ENCODE measurements at regions not wholly inside any gene's neighbourhood (a gene's known extent, or its start where the extent isn't known, plus 50 kb on each side); places are given as distances from the start of the nearest gene placed in this dataset.

DNA sequence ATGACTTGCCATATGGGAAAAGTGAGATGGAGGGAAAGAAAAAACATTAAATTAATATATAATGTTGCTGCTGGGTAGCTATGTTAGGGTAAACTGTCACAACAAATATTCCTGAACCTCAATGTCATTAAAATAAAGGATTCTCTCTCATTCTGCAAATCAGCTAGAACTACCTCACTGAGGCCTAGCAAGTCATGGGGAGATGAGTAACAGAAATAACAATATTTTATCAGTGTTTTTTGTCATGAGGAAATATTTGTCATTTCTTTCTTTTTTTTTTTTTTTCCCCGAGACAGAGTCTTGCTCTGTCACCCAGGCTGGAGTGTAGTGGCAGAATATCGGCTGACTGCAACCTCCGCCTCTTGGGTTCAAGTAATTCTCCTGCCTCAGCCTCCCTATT lies 1282.3 kb upstream of the NRXN1 start:
- no peak for TF ChIP-seq POLR2A (IDR thresholded peaks at IDR 0.05)
- TF ChIP-seq, protein P1, sequence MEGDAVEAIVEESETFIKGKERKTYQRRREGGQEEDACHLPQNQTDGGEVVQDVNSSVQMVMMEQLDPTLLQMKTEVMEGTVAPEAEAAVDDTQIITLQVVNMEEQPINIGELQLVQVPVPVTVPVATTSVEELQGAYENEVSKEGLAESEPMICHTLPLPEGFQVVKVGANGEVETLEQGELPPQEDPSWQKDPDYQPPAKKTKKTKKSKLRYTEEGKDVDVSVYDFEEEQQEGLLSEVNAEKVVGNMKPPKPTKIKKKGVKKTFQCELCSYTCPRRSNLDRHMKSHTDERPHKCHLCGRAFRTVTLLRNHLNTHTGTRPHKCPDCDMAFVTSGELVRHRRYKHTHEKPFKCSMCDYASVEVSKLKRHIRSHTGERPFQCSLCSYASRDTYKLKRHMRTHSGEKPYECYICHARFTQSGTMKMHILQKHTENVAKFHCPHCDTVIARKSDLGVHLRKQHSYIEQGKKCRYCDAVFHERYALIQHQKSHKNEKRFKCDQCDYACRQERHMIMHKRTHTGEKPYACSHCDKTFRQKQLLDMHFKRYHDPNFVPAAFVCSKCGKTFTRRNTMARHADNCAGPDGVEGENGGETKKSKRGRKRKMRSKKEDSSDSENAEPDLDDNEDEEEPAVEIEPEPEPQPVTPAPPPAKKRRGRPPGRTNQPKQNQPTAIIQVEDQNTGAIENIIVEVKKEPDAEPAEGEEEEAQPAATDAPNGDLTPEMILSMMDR (IDR thresholded peaks at IDR 0.05) = no peak
